ENCODE measurements at regions not wholly inside any gene's neighbourhood (a gene's known extent, or its start where the extent isn't known, plus 50 kb on each side); places are given as distances from the start of the nearest gene placed in this dataset.

DNA sequence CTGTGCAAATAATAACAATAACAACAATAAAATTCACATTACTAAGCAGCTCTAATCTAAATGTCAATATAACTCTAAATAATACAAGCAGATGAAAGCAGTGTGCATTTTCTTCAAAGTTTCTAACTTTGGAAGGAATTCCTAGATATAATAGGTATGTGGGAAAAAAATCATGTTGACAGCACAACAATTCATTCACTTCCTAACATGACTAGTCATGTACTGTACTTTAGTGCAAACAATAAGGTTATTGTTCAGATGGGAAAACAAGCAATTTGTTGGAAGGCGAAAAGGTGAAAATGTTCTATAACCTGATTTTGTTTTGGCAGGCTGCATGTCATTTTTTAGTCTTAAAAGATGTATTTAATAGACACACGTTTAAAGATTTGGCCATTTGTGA is 484.3 kb upstream of the JAG1 start:
- TF ChIP-seq CTCF (IDR thresholded peaks at IDR 0.05; ENCODE audit: control extremely low read depth in 1 of 3, insufficient read depth in 1 of 3, low read depth in 1 of 3, low read length in 3 of 3) (no peak), POLR2A (IDR thresholded peaks at IDR 0.05; ENCODE audit: control extremely low read depth in 1 of 2, low read depth in 2 of 2, low read length in 2 of 2) (no peak), ATF3 (IDR thresholded peaks at IDR 0.05; ENCODE audit: insufficient read depth, low read depth, low read length) (no peak), HDAC6 (IDR thresholded peaks at IDR 0.05; ENCODE audit: low read depth, low read length) (no peak), E2F6 (IDR thresholded peaks at IDR 0.05) (no peak)

Data from H1 (cell line).